LHCN-M2 (cell line): ENCODE measurements at regions not wholly inside any gene's neighbourhood (a gene's known extent, or its start where the extent isn't known, plus 50 kb on each side); places are given as distances from the start of the nearest gene placed in this dataset.

Experiments used
- DNase-seq: peaks from one replicate; pipeline ENCODE4 v3.0.0-alpha.2; 2012; ENCODE audit warnings: low read depth

DNA sequence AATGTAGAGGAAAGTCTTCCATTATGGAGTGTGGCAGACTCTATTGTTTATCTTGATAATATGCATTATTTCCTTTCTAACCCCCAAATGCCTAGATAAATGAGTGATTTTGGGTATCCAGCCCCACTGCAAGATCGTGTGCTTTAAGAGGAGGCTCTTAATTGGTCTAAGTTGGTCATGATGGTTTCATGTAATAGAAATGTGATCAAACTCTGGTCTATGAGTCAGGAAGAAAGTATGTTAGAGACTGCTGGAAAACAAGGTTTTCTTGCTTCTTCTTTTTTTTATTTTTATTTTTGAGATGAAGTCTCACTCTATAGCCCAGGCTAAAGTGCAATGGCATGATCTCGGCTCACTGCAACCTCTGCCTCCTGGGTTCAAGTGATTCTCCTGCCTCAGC, 344.5 kb upstream of the TNP1 start:
- peak; percentile 56 for DNase-seq

DNA sequence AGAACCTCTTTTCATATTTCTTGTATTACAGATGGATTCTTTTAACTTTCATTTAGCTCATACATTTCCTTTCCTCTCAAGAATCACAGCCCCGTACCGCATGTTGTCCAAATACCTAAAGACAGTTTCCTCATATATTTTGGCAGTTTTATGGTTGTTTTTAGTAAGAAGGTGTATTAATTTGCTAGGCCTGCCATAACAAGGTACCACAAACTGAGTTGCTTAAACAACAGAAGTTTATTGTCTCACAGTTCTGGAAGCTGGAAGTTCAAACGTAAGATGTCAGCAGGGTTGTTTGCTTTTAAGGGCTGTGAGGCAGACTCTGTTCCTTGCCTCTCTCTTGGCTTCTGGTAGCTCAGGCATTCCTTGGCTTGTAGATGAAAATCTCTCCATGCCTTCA, 343.2 kb upstream of the TNP1 start:
- DNase-seq, result no peak

DNA sequence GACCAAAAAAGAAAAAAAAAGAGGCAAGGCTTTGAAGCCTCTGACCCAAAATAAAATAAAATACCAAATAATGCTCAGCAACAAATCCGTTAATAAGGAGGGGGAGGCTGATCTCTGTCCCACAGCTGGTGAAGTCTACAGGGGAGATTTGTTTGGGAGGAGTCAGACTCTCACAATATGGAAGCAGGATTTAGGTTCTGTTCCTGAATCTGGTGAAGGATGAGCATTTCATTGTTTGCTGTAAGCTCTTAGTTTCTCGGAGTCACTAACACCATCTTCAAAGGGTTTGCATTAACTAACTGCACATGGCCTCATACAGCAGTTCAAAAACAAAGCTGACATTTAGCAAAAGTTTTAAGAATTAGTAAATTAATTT, 339.4 kb upstream of the TNP1 start:
- no peak for DNase-seq

DNA sequence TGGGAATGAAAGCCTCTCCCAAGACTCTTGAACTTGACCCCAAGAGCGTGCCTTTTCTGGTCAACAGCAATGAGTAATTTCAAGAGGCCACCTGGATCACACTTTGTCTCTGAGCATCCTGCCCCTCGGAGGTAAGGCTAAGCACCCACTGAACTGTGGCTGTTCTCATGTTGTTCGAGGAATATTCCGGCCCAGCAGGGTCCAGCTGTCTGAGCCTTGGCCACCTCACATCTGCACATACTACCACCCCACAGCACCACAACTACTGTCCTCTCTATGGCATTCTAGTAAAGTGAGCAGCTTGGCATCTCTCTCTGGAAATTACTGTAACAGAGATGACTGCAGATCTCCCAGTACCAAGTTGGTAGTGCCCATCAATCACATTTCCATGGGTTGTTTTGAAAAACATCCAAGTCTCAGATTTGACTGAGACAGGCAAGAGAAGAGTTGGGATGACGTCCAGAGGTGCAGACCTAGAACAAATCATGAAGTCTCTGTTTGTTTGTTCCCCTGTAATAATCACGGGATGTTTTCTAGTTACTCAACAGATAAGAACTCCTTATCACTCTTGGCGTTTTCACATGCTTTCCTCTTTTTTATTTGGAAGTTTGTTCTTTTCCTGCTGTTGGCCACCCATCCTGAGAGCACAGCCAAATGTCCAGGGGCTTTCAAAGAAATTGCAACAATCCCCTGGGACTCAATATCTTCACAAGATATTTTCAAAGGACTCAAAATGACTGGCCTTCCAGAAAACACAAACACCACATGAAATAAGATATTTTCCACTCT, 336.0 kb upstream of the TNP1 start:
- no peak for DNase-seq

DNA sequence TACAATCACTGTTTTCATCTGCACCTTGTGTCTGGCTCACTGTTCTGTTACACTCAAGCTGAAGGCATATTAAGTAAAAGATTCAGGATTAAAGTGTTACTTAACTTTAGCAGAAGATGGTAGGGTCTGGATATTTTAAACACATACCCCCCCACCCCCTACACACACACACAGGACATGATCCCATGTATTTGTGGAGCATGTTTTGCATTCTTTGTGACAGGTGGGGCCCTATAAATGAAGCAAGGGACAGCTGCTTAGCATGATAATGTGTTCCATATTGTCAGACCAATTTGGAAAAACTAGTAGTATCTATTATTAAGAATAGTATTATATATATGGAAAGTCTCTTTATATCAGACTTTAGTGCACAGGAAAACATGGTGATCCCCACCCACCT, 335.2 kb upstream of the TNP1 start:
- no peak for DNase-seq

DNA sequence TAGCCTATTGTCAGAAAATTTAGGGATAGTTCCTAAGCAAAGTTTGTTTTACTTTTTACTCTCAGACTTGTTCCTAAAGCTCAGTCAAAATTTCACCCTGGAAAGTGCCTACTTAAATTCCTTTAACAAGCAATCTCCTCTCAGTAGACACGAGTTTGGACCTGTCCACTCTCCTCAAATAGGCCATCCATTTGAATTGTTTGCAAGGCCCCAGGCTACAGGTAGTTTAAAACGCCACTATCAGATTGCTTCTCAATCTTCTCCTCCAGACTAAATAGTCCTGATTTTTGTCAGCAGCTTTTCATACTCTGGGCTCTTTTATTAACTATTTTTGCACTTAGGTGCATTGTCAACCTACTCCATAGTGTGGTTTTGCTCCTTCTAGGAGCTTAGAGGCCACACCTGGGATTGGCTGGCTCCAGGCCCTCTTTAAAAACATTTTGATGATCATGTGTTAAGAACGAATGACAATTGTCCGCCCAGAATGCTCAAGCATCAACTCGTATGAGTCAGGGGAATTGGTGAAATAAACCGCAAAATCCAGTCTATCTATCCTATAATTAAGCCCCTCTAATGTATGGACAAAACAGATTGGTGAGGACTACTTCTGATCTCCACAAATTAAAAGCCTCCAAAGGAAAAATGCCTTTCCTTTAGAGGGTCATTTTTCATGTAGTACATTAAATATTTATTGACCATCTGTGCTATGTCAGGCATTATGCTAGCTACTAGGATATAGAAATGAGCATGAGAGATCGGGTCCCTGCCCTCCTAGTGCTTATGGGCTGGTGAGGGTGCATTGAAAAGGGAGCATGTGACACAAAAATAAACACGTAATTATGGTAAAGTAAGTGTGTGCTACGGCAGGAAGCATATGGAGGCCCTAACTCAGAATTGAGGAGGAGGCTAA, 333.8 kb upstream of the TNP1 start:
- no peak for DNase-seq

DNA sequence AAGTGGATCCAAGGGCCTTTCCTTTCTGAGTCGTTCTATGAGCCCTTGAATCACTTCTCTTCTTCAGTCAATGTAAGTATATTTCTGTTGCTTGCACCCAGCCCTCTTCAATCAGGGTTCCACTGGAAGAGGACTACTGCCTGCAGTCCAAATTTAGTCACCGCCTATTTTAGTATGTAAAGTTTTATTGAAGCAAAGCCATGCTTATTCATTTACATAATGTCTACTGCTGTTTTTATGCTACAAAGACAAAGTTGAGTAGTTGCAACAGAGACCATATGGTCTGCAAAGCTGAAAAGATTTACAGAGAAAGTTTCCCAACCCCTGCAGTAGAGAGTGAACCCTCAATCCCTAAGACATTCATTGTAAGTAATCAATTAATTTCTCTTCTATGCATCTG, 332.5 kb upstream of the TNP1 start:
- DNase-seq, result no peak

DNA sequence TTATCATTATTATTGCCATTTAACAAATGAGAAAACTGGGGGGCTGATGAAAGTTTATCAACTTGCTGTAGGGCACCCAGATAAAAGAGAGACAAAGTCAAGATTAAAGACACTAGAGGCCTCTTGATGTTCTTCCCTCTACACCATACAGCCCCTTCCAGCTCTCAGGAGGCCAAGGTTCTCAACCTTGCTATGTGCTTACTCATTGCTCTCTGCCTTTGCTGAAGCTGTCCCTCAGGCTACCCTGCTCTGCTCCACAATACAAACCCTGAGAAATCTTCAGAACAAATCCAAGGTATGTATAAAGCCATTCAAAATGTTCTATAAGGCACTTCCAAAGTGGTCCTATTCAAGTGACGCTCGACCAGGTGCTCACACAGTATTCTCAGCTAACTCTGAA, 329.9 kb upstream of the TNP1 start:
- DNase-seq, result no peak

DNA sequence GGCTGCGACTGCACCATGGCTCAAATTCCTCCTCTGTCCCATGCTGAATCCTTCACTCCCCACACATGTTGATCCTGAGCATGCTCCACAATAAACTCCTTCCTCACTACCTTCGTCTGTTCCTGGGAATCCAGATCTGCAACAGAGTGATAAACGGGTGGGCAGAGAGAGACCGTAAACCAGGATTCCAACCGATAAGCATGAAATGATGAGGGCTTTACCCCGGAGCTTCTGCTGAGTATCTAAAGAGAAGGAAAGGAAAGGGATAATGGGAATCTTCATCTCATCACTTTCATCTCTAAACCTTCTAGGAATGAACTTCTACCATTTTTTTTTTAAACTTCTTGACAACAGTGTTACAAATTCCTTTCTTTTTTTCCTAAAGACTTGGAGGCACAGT, 329.3 kb upstream of the TNP1 start:
- DNase-seq, result no peak

DNA sequence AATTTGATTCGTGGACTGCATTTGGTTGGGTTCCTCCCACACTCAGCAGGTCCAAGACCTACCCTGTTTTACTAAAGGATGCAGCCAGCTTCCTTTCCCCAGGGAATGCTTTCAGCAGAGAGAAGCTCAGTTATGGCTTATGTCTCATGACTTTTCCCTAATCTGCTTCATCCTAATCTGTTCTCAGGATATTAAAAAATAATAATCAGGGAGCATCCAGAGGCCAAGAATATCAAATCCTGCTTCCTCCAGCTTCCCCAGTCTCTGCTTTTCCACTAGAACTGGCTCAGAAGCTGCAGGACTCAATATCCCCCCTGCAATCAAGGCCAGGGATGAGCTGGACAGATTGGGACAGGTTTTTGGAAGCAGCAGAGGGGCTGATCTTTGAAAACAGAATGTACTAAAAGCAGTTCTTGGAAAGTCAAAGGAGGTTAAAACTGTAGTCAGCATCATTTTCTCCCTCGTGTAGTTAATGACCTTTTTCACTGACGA, 326.9 kb upstream of the TNP1 start:
- DNase-seq, result no peak

DNA sequence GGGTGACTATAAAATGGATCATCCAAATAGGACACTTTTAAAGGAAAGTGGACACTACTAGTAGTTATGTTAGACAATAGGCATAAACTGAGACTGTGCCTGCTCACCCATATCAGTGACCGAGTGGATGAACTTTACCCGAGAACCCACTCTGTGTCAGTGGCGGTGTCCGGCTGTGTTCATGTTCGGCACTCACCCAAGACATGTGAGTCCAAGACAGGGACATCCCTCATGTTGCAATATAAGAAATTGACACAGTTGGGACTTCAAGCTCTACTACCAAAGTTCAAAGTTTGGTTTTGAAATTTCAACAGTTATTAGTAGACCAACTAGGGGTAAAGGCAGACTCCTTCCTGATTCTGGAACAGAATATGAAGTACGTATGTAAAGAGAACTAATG, 326.3 kb upstream of the TNP1 start:
- DNase-seq, result no peak

DNA sequence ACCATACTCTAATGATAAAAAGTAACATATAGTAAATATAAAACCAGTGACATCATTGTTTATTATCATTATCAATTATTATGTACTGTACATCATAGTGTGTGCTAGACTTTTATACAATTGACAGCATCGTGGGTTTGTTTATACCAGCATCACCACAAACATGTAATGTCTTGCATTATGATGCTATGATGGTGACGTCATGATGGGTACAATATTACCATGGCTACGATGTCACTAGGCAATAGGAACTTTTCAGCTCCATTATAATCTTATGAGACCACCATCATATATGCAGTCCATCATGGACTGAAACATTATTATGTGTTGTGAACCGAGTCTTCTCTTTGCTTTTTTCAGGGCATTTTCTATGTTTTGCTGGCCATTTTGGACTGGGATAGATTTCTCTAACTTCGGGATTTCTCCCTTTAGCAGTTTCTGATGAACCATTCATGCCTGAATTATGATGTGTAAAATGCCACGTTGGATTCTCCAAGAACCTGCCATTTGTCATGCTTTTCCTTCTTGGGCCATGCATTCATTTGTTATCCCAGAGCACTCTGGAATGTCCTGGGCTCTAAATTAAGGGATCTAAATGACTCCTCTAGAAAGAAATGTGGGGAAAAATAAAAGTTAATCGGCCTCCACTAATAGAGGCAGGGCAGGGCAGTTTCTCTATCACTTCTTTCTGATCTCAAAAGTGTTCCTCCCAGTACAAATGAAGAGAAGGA, 325.6 kb upstream of the TNP1 start:
- no peak for DNase-seq

DNA sequence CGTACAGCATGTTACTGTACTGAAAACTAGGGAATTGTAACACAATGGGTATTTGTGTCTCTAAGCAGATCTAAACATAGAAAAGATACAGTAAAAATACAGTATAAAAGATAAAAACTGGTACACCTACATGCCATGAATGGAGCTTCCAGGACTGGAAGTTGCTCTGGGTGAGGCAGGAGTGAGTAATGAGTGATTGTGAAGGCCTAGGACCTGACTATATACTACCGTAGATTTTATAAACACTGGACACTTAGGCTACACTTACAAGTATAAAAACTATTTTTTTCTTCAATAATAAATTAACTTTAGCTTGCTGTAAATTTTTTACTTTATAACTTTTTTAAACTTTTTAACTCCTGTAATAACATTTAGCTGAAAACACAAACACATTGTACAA, 324.4 kb upstream of the TNP1 start:
- no peak for DNase-seq

DNA sequence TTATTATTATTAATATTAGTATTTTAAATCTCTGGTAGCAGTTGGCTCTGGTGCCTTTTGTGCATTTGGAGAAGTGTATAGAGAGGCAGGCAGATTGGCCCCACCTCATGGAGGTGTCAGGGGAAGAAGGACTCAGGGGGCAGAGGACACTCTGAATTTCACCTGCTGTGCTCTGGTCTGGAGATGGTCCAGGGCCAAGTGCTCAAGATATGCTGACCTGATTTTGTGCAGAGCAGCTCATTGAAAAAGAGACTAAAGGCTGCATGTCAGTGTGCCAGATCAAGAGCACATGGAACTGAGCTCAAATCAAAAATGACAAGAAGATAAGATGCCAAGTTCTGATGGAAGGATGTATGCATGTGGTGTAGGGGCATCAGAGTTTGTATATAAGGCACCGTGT, 323.6 kb upstream of the TNP1 start:
- no peak for DNase-seq

DNA sequence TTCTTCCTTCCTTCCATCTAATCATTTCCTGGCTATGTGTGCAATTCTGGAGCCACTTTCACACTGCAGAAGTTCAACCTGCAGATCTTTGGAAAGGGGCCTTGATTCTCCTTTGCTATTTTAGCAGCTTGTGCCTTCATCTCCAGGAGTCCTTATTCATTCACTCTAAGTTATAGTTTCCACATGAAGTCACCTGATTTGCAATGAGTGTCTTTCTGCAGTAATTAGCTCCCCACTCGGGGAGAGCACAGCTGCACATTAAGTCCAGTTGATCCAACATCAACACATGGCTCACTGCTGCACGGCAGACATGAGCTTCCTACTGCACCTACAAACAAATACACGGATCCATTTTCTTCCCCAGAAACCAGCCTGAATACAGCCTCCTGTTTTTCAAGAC, 323.1 kb upstream of the TNP1 start:
- DNase-seq, result peak; percentile 13

DNA sequence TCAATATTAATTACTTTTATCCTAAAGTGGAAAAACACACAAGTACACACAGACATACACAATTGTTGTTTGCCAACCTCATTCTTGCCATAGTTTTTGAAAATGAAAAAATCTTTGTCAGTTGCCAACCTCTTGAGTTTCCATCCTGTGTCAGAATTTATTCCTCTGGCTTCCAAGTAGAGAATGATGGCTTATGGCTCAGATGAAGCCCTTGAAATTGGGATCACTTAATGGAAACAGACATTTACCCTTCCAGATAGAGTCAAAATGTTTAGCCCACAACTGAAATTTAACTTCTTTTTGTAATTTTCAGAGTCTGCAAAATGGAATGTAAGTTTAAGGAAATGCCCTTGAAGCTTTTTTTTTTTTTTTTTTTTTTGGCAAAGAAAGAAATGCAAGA, 321.6 kb upstream of the TNP1 start:
- no peak for DNase-seq

DNA sequence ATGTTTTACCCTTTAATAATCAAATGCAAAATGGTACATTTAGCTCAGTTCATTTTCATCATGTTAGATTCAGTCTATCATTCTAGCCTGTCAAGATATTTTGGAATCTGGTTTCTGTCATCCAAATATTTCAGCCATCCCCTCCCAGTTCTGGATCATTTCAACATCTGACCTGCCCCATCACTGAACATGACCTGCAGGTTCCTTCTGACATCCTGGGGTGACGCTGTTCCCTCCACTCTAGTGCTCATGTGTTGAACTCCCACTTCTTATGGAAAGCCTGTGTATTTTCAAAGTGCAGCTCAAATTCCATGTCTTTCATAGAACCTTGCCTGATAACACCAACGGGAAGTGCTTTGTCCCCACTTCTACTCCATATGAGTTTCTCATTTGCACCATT, 320.0 kb upstream of the TNP1 start:
- no peak for DNase-seq

DNA sequence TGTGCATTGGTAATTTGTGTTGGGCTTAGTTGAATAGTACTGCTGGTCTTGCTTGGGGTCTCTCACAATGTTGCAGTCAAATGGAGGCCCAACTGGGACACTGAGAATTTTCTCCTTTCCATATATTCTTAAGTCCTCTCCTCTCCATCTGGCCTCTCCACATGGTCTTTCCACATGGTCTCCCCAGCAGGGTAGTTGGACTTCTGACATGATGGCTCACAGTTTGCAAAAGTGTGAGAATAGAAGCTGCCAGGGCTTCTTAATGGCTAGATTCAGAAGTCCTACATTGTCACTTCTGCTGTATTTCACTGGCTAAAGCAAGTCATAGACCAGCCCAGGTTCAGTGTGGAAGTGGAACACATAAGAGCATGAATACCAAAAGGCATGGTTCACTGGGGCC, 318.5 kb upstream of the TNP1 start:
- DNase-seq, result no peak

DNA sequence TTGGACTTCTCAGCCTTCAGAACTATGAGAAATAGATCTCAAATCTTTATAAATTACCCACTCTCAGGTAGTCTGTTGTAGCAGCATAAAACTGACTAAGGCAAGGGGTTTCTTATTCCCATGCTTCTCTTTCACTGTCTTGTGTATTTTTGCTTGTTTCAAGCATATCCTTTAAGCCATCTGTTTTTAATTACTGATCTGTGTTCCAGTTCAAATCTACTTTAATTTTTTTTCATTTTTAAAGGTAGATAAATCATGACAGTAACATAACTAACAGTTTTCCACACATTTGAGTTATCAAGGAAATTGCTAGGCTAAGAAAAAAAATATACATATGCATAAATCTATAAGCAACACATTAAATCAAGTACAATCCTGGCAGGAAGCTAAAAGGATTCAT, 317.9 kb upstream of the TNP1 start:
- DNase-seq, result no peak

DNA sequence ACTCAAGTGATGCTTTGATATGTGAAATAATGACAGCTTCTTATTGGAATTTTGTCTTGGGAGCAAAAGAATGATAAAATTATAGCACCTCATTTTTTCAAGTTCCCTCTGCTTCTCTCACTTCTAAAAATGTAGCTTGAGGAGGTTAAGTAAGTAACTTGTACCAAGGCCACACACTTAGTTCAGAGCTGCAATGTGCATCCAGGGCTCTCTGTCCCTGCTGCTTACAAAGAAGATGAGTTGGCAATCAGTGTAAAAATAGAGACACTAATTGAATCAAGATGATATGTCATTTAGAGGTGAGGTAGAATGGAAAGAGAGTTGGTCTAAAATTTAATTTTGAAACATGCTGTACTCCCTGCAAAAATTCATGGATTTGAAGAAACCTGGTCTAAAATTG, 312.0 kb upstream of the TNP1 start:
- DNase-seq, result no peak

DNA sequence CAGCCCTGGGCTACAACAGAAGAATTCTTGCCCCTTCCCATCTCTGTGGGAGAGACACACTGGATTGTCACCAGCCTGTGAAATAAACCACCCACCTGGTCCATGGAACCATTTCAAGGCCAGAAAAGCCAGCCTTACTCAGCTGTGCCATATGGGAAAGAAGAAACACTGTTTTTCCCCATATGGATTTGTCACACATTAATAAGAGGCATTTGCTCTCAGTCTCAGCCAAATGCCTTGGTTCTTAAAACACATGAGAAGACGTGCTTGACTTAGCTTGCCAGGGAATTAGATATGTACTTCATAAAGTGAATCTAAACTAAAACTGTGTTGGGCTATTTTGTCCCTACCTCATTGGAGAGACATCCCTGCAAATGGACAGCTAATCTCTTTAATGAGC, 308.6 kb upstream of the TNP1 start:
- no peak for DNase-seq

DNA sequence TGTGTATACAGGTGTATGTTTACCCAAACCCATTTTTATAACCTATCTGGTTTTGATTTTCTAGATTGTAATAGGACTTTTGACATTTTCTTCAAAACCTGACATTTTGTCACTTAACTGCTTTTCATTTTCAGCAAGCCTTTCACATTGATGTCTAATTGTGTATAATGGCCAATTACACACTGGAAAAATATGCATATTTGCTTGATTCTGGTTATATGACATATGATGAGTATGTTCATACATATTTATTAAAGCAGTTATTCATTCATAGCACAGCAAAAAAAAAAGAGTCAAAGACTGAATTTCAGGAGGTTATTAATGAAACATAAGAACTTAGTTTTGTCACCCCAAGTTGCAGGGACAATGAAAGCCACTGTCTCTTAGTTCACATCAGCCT, 307.7 kb upstream of the TNP1 start:
- DNase-seq, result no peak
